Natural killer cell (primary cell): ENCODE measurements at regions not wholly inside any gene's neighbourhood (a gene's known extent, or its start where the extent isn't known, plus 50 kb on each side); places are given as distances from the start of the nearest gene placed in this dataset.

Experiments used
- ATAC-seq, 3 donors: fragments of 150-1000 bp in 2 of 3; fragments of 200-7000 bp in 1 of 3; cut with Tn5 transposase; 1 replicate in 1 of 3; 2 replicates in 2 of 3; pipeline ENCODE4 v1.10.0; 2021; ENCODE audit warnings: mild to moderate bottlenecking in 2 of 3, moderate library complexity in 2 of 3
- DNase-seq, 2 donors: peaks; one replicate each; pipeline versions ENCODE4 v3.0.0 to v3.0.0-alpha.2; 2013 to 2021; ENCODE audit warnings: mixed read lengths in 1 of 2
- H3K27ac ChIP-seq: one replicate; pipeline ENCODE4 v1.5.1; 2013; ENCODE audit warnings: mild to moderate bottlenecking, low read length
- H3K27me3 ChIP-seq: one replicate; pipeline ENCODE4 v1.6.1; 2013; ENCODE audit warnings: low read length; ENCODE audit not compliant: control insufficient read depth, insufficient read depth
- H3K36me3 ChIP-seq: one replicate; pipeline ENCODE4 v1.6.1; 2013; ENCODE audit warnings: low read length; ENCODE audit not compliant: control insufficient read depth, insufficient read depth
- H3K4me1 ChIP-seq: one replicate; pipeline ENCODE4 v1.6.1; 2013; ENCODE audit warnings: low read length; ENCODE audit not compliant: control insufficient read depth, insufficient read depth
- H3K4me3 ChIP-seq: one replicate; pipeline ENCODE4 v1.5.1; 2013; ENCODE audit warnings: low read length
- H3K9me3 ChIP-seq: one replicate; pipeline ENCODE4 v1.6.1; 2013; ENCODE audit warnings: low read length; ENCODE audit not compliant: control insufficient read depth, insufficient read depth
- H3K27ac Mint-ChIP-seq, 2 donors: one replicate each; pipeline ENCODE4 v1.8.0; 2022; ENCODE audit warnings: mild to moderate bottlenecking in 2 of 2, mixed read lengths in 2 of 2, moderate library complexity in 1 of 2
- H3K27me3 Mint-ChIP-seq, 2 donors: one replicate each; pipeline ENCODE4 v1.8.0; 2022; ENCODE audit warnings: low read depth in 2 of 2, mixed read lengths in 2 of 2
- H3K36me3 Mint-ChIP-seq: one replicate; pipeline ENCODE4 v1.8.0; 2022; ENCODE audit warnings: mixed read lengths
- H3K4me1 Mint-ChIP-seq, 2 donors: one replicate each; pipeline ENCODE4 v1.8.0; 2022; ENCODE audit warnings: mixed read lengths in 2 of 2
- H3K4me3 Mint-ChIP-seq: one replicate; pipeline ENCODE4 v1.8.0; 2022; ENCODE audit warnings: mild to moderate bottlenecking, moderate library complexity, mixed read lengths
- H3K9me3 Mint-ChIP-seq, 2 donors: one replicate each; pipeline ENCODE4 v1.8.0; 2022; ENCODE audit warnings: mixed read lengths in 2 of 2
- WGBS: methylation state at CpG from one replicate; pipeline ENCODE4 v1.1.7; 2013; ENCODE audit warnings: missing lambda C conversion rate; ENCODE audit not compliant: insufficient coverage; 5-methylcytosine and 5-hydroxymethylcytosine counted together
- intact Hi-C: fragments of 100-400 bp; cut with micrococcal nuclease; formaldehyde crosslinking; loops from one replicate; pipeline ENCODE4 v1.14.2; 2022
- TF ChIP-seq, protein P1 (sequence below): fragments of 200-600 bp; IDR thresholded peaks from one replicate; pipeline ENCODE4 v1.8.0; 2022; ENCODE audit warnings: antibody characterized with exemption

DNA sequence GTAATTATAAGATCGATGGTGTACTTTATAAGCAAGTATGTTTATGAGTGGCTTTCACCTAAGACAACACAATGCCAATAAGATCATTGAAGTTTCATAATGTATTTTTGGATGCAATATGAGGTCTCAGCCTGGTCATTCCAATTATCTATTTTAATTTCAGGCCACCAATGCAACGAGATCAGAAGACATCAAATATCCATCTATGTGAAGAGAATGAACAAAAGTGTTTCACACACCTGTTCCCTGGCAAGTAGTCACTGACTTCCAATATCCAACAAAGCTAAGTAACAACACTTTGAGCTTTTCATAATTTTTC lies 53.6 kb upstream of the TMCO5A start:
- no peak for DNase-seq
- H3K4me1 Mint-ChIP-seq = no peaks in the 10 kb centered on the region
- no peaks in the 10 kb centered on the region for H3K36me3 ChIP-seq
- H3K27me3 ChIP-seq = peaks cover 4% of the 10 kb centered on the region
- ATAC-seq = no peak
- no peaks in the 10 kb centered on the region for H3K9me3 ChIP-seq
- H3K4me1 ChIP-seq = no peaks in the 10 kb centered on the region
- H3K4me3 Mint-ChIP-seq = no peak overlapping the region
- H3K36me3 Mint-ChIP-seq = no peaks in the 10 kb centered on the region
- H3K4me3 ChIP-seq = no peak overlapping the region
- no peak overlapping the region for H3K27ac Mint-ChIP-seq
- no peak overlapping the region for H3K27ac ChIP-seq
- intact Hi-C loops = no loop called here
- TF ChIP-seq, protein P1, sequence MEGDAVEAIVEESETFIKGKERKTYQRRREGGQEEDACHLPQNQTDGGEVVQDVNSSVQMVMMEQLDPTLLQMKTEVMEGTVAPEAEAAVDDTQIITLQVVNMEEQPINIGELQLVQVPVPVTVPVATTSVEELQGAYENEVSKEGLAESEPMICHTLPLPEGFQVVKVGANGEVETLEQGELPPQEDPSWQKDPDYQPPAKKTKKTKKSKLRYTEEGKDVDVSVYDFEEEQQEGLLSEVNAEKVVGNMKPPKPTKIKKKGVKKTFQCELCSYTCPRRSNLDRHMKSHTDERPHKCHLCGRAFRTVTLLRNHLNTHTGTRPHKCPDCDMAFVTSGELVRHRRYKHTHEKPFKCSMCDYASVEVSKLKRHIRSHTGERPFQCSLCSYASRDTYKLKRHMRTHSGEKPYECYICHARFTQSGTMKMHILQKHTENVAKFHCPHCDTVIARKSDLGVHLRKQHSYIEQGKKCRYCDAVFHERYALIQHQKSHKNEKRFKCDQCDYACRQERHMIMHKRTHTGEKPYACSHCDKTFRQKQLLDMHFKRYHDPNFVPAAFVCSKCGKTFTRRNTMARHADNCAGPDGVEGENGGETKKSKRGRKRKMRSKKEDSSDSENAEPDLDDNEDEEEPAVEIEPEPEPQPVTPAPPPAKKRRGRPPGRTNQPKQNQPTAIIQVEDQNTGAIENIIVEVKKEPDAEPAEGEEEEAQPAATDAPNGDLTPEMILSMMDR = no peak
- 43% methylated on average over 1 of the region's 2 CpGs for WGBS
- no peaks in the 10 kb centered on the region for H3K9me3 Mint-ChIP-seq
- H3K27me3 Mint-ChIP-seq = peaks cover 3 to 44% of the 10 kb centered on the region in 2 donors

DNA sequence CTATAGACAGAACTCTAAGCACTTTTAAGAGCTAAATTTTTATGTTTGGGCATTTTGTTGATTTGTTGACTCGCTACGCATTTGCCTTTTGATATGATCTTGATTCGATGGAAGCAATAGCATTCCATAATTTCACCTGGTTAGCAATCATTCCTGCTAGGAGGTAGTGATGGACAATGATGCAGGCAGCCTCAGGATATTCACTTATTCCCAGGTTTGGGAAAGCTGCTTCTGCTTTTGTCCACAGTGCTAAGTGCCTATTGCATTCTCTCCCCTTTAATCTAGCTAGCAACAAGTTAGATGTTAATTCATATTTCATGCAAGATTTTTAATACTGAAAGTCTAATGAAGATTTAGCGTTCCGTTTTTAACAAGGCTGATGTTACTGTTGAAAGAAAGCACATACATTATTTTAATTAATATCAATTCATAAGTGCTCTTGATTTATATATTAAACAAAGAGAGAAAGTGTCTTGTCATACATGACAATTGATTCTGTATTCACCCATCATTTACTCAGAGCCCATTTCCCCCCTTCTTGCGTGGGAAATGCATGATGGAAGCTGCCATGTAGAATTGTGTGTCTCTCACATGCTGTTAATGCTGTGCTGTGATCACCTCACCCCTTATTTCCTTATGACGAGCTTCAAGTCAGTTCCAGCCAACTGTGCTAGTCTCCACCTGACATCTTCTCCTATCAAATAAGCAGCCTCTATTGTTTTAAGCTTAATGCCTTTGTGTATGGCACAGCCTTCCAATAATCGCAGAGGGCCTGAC lies 53.0 kb upstream of the TMCO5A start:
- no peak overlapping the region for H3K27ac Mint-ChIP-seq
- no peaks in the 10 kb centered on the region for H3K9me3 Mint-ChIP-seq
- Histone ChIP-seq H3K4me3 (no peak overlapping the region), H3K36me3 (no peaks in the 10 kb centered on the region), H3K4me1 (no peaks in the 10 kb centered on the region), H3K27me3 (peaks cover 4% of the 10 kb centered on the region), H3K9me3 (no peaks in the 10 kb centered on the region), H3K27ac (no peak overlapping the region)
- TF ChIP-seq, protein P1 = no peak
- DNase-seq (no peak), ATAC-seq (no peak)
- H3K4me1 Mint-ChIP-seq = no peaks in the 10 kb centered on the region
- H3K4me3 Mint-ChIP-seq = no peak overlapping the region
- 84% methylated on average over 6 of the region's 8 CpGs for WGBS
- intact Hi-C loops = no loop called here
- peaks cover 3 to 37% of the 10 kb centered on the region in 2 donors for H3K27me3 Mint-ChIP-seq
- H3K36me3 Mint-ChIP-seq = no peaks in the 10 kb centered on the region

GRCh38 chr15:37882640-37883039 lies 51.8 kb upstream of the TMCO5A start:
- Histone ChIP-seq H3K4me1 (no peaks in the 10 kb centered on the region), H3K27me3 (peaks cover 4% of the 10 kb centered on the region), H3K4me3 (no peak overlapping the region), H3K9me3 (no peaks in the 10 kb centered on the region), H3K27ac (no peak overlapping the region), H3K36me3 (no peaks in the 10 kb centered on the region)
- TF ChIP-seq, protein P1 = no peak
- ATAC-seq (no peak), DNase-seq (no peak)
- intact Hi-C loops = no loop called here
- H3K27ac Mint-ChIP-seq = no peak overlapping the region
- no peaks in the 10 kb centered on the region for H3K36me3 Mint-ChIP-seq
- no peaks in the 10 kb centered on the region for H3K9me3 Mint-ChIP-seq
- no peaks in the 10 kb centered on the region for H3K4me1 Mint-ChIP-seq
- H3K4me3 Mint-ChIP-seq = no peak overlapping the region
- 79% methylated on average over 2 of the region's 2 CpGs for WGBS
- H3K27me3 Mint-ChIP-seq = peaks cover 3 to 28% of the 10 kb centered on the region in 2 donors
